GM23338 (cell line): ENCODE measurements at regions not wholly inside any gene's neighbourhood (a gene's known extent, or its start where the extent isn't known, plus 50 kb on each side); places are given as distances from the start of the nearest gene placed in this dataset.

Experiments used
- EZH2 ChIP-seq: fragments of 200-600 bp; sonication (generic); IDR thresholded peaks from one replicate; pipeline ENCODE4 v1.8.0; 2017; ENCODE audit warnings: antibody characterized with exemption, mild to moderate bottlenecking, low read depth; ENCODE audit not compliant: unreplicated experiment
- NANOG ChIP-seq: IDR thresholded peaks from 2 replicates; pipeline ENCODE4 v1.6.1; 2016; ENCODE audit warnings: antibody characterized with exemption, borderline replicate concordance
- POLR2AphosphoS5 ChIP-seq: IDR thresholded peaks from 2 replicates; pipeline ENCODE4 v1.6.1; 2016; ENCODE audit warnings: antibody characterized with exemption, low read depth
- TF ChIP-seq, protein P1 (sequence below), 2 experiments: fragments of 200-600 bp in 1 of 2; sonication (generic) in 1 of 2; conservative IDR thresholded peaks; 2 replicates each; pipeline versions ENCODE4 v1.5.1 to v1.6.1; 2016 to 2017; ENCODE audit warnings: antibody characterized with exemption in 2 of 2, low read depth in 2 of 2, mild to moderate bottlenecking in 2 of 2, moderate library complexity in 1 of 2

DNA sequence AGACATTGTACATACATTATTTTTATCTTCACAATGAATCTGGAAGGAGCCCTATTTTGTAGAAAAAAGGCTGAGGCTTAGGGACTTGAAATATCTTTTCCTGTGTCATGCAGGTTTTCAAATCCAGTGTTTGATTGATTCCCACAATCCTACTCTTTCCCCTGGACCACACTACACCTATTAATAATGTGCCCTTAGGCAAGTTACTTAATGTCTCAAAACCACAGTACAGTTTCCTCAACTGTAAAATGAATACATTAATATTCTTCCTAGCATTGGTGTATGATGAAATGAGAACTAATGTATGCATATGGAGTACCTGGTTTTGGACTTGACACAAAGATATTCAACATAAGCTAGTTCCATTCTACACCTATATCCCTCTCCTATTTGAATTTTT lies 313.3 kb upstream of the SP8 start:
- TF ChIP-seq, protein P1, sequence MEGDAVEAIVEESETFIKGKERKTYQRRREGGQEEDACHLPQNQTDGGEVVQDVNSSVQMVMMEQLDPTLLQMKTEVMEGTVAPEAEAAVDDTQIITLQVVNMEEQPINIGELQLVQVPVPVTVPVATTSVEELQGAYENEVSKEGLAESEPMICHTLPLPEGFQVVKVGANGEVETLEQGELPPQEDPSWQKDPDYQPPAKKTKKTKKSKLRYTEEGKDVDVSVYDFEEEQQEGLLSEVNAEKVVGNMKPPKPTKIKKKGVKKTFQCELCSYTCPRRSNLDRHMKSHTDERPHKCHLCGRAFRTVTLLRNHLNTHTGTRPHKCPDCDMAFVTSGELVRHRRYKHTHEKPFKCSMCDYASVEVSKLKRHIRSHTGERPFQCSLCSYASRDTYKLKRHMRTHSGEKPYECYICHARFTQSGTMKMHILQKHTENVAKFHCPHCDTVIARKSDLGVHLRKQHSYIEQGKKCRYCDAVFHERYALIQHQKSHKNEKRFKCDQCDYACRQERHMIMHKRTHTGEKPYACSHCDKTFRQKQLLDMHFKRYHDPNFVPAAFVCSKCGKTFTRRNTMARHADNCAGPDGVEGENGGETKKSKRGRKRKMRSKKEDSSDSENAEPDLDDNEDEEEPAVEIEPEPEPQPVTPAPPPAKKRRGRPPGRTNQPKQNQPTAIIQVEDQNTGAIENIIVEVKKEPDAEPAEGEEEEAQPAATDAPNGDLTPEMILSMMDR (conservative IDR thresholded peaks at IDR 0.05; ENCODE audit: low read depth in 2 of 2), result no peak
- no peak for TF ChIP-seq EZH2
- no peak for TF ChIP-seq NANOG
- no peak for TF ChIP-seq POLR2AphosphoS5
